ENCODE measurements at regions not wholly inside any gene's neighbourhood (a gene's known extent, or its start where the extent isn't known, plus 50 kb on each side); places are given as distances from the start of the nearest gene placed in this dataset.

DNA sequence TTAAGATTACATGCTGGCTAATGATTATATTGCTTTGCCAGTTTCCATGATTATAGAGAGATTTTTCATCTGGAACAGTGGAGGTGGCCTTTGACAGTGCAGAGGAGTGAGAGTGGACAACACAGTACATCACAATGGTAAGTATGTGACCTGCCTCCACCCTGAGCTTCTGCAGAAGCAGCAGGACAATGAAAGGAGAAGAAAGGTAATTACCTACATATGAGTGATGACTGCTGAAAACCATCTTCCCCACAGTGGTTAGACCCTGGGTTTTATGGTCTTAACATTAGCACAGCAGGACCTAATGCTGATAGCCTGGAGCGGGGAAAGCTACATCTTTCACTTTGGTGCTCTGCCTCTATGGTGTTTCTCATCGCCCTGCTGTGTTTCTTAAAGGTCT is 454.7 kb upstream of the DDI1 start:
- Mint-ChIP-seq H3K27ac (no peak overlapping the region), H3K27me3 (ENCODE audit: low read depth in 2 of 2) (no peaks in the 10 kb centered on the region), H3K4me3 (no peak overlapping the region), H3K36me3 (no peaks in the 10 kb centered on the region), H3K9me3 (peaks cover 0 to 7% of the 10 kb centered on the region in 2 donors), H3K4me1 (no peaks in the 10 kb centered on the region)
- H3K9me3 ChIP-seq (ENCODE audit: control insufficient read depth, insufficient read depth, low read length), result no peaks in the 10 kb centered on the region
- H3K27me3 ChIP-seq (ENCODE audit: control insufficient read depth, insufficient read depth, low read length), result no peaks in the 10 kb centered on the region
- H3K36me3 ChIP-seq (ENCODE audit: control insufficient read depth, insufficient read depth, low read length), result no peaks in the 10 kb centered on the region
- ATAC-seq (no peak), DNase-seq (no peak)
- no peak overlapping the region for H3K27ac ChIP-seq (ENCODE audit: low read length)
- TF ChIP-seq, protein P1, sequence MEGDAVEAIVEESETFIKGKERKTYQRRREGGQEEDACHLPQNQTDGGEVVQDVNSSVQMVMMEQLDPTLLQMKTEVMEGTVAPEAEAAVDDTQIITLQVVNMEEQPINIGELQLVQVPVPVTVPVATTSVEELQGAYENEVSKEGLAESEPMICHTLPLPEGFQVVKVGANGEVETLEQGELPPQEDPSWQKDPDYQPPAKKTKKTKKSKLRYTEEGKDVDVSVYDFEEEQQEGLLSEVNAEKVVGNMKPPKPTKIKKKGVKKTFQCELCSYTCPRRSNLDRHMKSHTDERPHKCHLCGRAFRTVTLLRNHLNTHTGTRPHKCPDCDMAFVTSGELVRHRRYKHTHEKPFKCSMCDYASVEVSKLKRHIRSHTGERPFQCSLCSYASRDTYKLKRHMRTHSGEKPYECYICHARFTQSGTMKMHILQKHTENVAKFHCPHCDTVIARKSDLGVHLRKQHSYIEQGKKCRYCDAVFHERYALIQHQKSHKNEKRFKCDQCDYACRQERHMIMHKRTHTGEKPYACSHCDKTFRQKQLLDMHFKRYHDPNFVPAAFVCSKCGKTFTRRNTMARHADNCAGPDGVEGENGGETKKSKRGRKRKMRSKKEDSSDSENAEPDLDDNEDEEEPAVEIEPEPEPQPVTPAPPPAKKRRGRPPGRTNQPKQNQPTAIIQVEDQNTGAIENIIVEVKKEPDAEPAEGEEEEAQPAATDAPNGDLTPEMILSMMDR (IDR thresholded peaks at IDR 0.05), result no peak
- intact Hi-C loops (cut with micrococcal nuclease), result no loop called here
- WGBS (ENCODE audit: insufficient coverage), result 71% methylated on average over 2 of the region's 2 CpGs
- no peak overlapping the region for H3K4me3 ChIP-seq (ENCODE audit: low read length)
- no peaks in the 10 kb centered on the region for H3K4me1 ChIP-seq (ENCODE audit: control insufficient read depth, insufficient read depth, low read length)

- H3K9me3 Mint-ChIP-seq, result peaks cover 0 to 7% of the 10 kb centered on the region in 2 donors
- no peaks in the 10 kb centered on the region for H3K36me3 Mint-ChIP-seq
These were observed 454.0 kb upstream of the DDI1 start for GRCh38 chr11:103582351-103582909.

GRCh38 chr11:103584021-103584420 is 452.4 kb upstream of the DDI1 start:
- ATAC-seq, result no peak
- intact Hi-C loops (cut with micrococcal nuclease), result no loop called here
- TF ChIP-seq, protein P1 (IDR thresholded peaks at IDR 0.05), result no peak
- no peaks in the 10 kb centered on the region for H3K27me3 ChIP-seq (ENCODE audit: control insufficient read depth, insufficient read depth, low read length)
- no peak overlapping the region for H3K27ac ChIP-seq (ENCODE audit: low read length)
- 70% methylated on average over 2 of the region's 2 CpGs for WGBS (ENCODE audit: insufficient coverage)
- DNase-seq, result no peak
- no peak overlapping the region for H3K27ac Mint-ChIP-seq
- H3K4me3 Mint-ChIP-seq, result no peak overlapping the region
- no peaks in the 10 kb centered on the region for H3K4me1 ChIP-seq (ENCODE audit: control insufficient read depth, insufficient read depth, low read length)
- H3K4me1 Mint-ChIP-seq, result no peaks in the 10 kb centered on the region
- peaks cover 0 to 7% of the 10 kb centered on the region in 2 donors for H3K9me3 Mint-ChIP-seq
- H3K27me3 Mint-ChIP-seq (ENCODE audit: low read depth in 2 of 2), result peaks cover 0 to 9% of the 10 kb centered on the region in 2 donors
- no peaks in the 10 kb centered on the region for H3K36me3 Mint-ChIP-seq
- no peaks in the 10 kb centered on the region for H3K36me3 ChIP-seq (ENCODE audit: control insufficient read depth, insufficient read depth, low read length)
- no peak overlapping the region for H3K4me3 ChIP-seq (ENCODE audit: low read length)
- no peaks in the 10 kb centered on the region for H3K9me3 ChIP-seq (ENCODE audit: control insufficient read depth, insufficient read depth, low read length)

More at GRCh38 chr11:103582351-103582909, 454.0 kb upstream of the DDI1 start:
- Mint-ChIP-seq H3K27me3 (ENCODE audit: low read depth in 2 of 2) (peaks cover 0 to under 1% of the 10 kb centered on the region in 2 donors), H3K27ac (no peak overlapping the region), H3K4me1 (no peaks in the 10 kb centered on the region), H3K4me3 (no peak overlapping the region)
- 68% methylated on average over 4 of the region's 4 CpGs for WGBS (ENCODE audit: insufficient coverage)
- Histone ChIP-seq H3K9me3 (ENCODE audit: control insufficient read depth, insufficient read depth, low read length) (no peaks in the 10 kb centered on the region), H3K27me3 (ENCODE audit: control insufficient read depth, insufficient read depth, low read length) (no peaks in the 10 kb centered on the region), H3K4me3 (ENCODE audit: low read length) (no peak overlapping the region), H3K4me1 (ENCODE audit: control insufficient read depth, insufficient read depth, low read length) (no peaks in the 10 kb centered on the region), H3K36me3 (ENCODE audit: control insufficient read depth, insufficient read depth, low read length) (no peaks in the 10 kb centered on the region), H3K27ac (ENCODE audit: low read length) (no peak overlapping the region)
- TF ChIP-seq, protein P1 (IDR thresholded peaks at IDR 0.05), result no peak
- intact Hi-C loops (cut with micrococcal nuclease), result no loop called here
- ATAC-seq (no peak), DNase-seq (no peak)

DNA sequence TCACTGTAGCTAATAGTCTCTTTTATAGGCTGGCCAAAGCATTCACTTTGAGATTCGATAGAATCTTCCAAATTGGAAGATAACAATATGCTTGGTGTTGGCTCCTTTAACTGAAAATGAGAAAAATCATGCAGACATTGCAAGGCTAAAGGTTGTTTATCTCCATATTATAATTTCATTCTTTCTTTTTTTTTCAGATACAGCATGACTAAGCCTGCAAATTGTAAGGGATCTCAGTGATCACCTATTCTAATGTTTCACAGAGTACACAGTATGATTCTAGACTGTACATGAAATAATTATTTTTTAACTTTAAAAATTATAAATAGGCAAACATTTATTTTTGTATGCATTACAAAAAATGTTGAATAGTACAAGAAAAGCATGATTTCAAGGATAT is 451.7 kb upstream of the DDI1 start:
- no peaks in the 10 kb centered on the region for H3K4me1 ChIP-seq (ENCODE audit: control insufficient read depth, insufficient read depth, low read length)
- DNase-seq (no peak), ATAC-seq (no peak)
- H3K27ac ChIP-seq (ENCODE audit: low read length), result no peak overlapping the region
- no peaks in the 10 kb centered on the region for H3K36me3 Mint-ChIP-seq
- no peak overlapping the region for H3K27ac Mint-ChIP-seq
- TF ChIP-seq, protein P1 (IDR thresholded peaks at IDR 0.05), result no peak
- H3K4me1 Mint-ChIP-seq, result no peaks in the 10 kb centered on the region
- no peaks in the 10 kb centered on the region for H3K9me3 ChIP-seq (ENCODE audit: control insufficient read depth, insufficient read depth, low read length)
- no peaks in the 10 kb centered on the region for H3K27me3 ChIP-seq (ENCODE audit: control insufficient read depth, insufficient read depth, low read length)
- H3K9me3 Mint-ChIP-seq, result peaks cover 0 to 7% of the 10 kb centered on the region in 2 donors
- intact Hi-C loops (cut with micrococcal nuclease), result no loop called here
- WGBS (ENCODE audit: insufficient coverage), result 63% methylated on average over 1 of the region's 1 CpG
- peaks cover 0 to 9% of the 10 kb centered on the region in 2 donors for H3K27me3 Mint-ChIP-seq (ENCODE audit: low read depth in 2 of 2)
- no peak overlapping the region for H3K4me3 Mint-ChIP-seq
- no peak overlapping the region for H3K4me3 ChIP-seq (ENCODE audit: low read length)
- H3K36me3 ChIP-seq (ENCODE audit: control insufficient read depth, insufficient read depth, low read length), result no peaks in the 10 kb centered on the region
